ENCODE measurements at regions not wholly inside any gene's neighbourhood (a gene's known extent, or its start where the extent isn't known, plus 50 kb on each side); places are given as distances from the start of the nearest gene placed in this dataset.

DNA sequence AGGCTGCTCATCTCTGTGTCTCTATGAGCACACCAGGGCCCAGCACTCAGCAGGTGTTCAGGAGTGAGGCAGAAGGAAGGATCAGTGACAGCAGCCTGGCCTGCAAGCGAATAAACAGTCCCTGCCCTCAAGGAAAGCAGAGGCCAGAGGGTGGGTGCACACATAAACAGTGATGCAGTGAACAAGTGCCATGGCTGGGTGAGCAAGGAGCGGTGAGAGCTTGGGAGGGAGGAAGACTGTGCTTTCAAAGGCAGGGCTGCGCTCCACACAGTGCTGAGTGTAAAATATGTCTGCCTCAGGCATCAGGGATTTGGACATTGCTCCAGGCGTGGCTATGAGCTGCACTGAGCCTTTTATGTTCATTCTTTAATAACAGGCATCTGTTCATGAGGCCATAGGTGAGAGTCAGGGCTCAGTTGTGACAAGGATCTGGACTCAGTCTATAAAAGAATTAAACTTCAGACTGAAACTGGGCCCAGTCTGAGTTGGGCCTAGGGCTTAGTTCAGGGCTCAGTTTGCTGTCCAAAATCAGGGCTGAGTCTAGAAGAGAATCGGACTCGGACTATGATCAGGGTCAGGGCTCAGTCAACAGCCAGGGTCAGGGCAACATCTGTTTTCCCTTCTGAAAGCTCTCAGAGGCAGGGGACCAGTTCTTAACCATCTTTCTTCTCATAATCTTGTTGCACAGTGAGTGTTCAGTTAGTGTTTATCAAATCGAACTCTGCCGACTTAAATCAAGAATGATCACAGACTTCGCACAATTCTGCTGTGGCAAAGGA, 213.7 kb downstream of the FOXD2 start:
- TF ChIP-seq, protein P1, sequence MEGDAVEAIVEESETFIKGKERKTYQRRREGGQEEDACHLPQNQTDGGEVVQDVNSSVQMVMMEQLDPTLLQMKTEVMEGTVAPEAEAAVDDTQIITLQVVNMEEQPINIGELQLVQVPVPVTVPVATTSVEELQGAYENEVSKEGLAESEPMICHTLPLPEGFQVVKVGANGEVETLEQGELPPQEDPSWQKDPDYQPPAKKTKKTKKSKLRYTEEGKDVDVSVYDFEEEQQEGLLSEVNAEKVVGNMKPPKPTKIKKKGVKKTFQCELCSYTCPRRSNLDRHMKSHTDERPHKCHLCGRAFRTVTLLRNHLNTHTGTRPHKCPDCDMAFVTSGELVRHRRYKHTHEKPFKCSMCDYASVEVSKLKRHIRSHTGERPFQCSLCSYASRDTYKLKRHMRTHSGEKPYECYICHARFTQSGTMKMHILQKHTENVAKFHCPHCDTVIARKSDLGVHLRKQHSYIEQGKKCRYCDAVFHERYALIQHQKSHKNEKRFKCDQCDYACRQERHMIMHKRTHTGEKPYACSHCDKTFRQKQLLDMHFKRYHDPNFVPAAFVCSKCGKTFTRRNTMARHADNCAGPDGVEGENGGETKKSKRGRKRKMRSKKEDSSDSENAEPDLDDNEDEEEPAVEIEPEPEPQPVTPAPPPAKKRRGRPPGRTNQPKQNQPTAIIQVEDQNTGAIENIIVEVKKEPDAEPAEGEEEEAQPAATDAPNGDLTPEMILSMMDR (IDR thresholded peaks at IDR 0.05): no peak
- no peak for TF ChIP-seq POLR2A (IDR thresholded peaks at IDR 0.05)

Measured in lower leg skin (tissue), 3 donors.